Neural progenitor cell (in vitro differentiated cells): ENCODE measurements at regions not wholly inside any gene's neighbourhood (a gene's known extent, or its start where the extent isn't known, plus 50 kb on each side); places are given as distances from the start of the nearest gene placed in this dataset.

Source experiments
- DNase-seq: peaks from one replicate; pipeline ENCODE4 v3.0.0-alpha.2; 2016; ENCODE audit warnings: low spot score
- H2AFZ ChIP-seq: fragments of 200-600 bp; sonication (generic); replicated peaks from 2 replicates; pipeline ENCODE4 v1.6.1; 2016; ENCODE audit warnings: antibody characterized with exemption
- H3F3A ChIP-seq: fragments of 200-600 bp; sonication (generic); 2 replicates; pipeline ENCODE4 v1.6.1; 2016; ENCODE audit warnings: antibody characterized with exemption, low read depth
- H3K27ac ChIP-seq: fragments of 200-600 bp; sonication (generic); 2 replicates; pipeline ENCODE4 v1.5.1; 2016; ENCODE audit warnings: mild to moderate bottlenecking
- H3K27me3 ChIP-seq: fragments of 200-600 bp; sonication (generic); 2 replicates; pipeline ENCODE4 v1.6.1; 2016; ENCODE audit warnings: mild to moderate bottlenecking, moderate library complexity
- H3K36me3 ChIP-seq: fragments of 200-600 bp; sonication (generic); 2 replicates; pipeline ENCODE4 v1.5.1; 2016
- H3K4me1 ChIP-seq: fragments of 200-600 bp; sonication (generic); 2 replicates; pipeline ENCODE4 v1.6.1; 2016; ENCODE audit warnings: mixed run types
- H3K4me2 ChIP-seq: fragments of 200-600 bp; sonication (generic); 2 replicates; pipeline ENCODE4 v1.6.1; 2016
- H3K4me3 ChIP-seq: fragments of 200-600 bp; sonication (generic); 2 replicates; pipeline ENCODE4 v1.5.1; 2016
- H3K79me2 ChIP-seq: fragments of 200-600 bp; sonication (generic); 2 replicates; pipeline ENCODE4 v1.6.1; 2016; ENCODE audit warnings: low read depth
- H3K9ac ChIP-seq: fragments of 200-600 bp; sonication (generic); 2 replicates; pipeline ENCODE4 v1.6.1; 2016
- H3K9me3 ChIP-seq: fragments of 200-600 bp; sonication (generic); 2 replicates; pipeline ENCODE4 v1.5.1; 2016; ENCODE audit warnings: low read depth
- H4K20me1 ChIP-seq: fragments of 200-600 bp; sonication (generic); 2 replicates; pipeline ENCODE4 v1.6.1; 2016; ENCODE audit warnings: low read depth
- H3K27ac Mint-ChIP-seq: 3 replicates; pipeline ENCODE4 v1.8.0; 2021; ENCODE audit warnings: mixed read lengths
- H3K27me3 Mint-ChIP-seq: 2 replicates; pipeline ENCODE4 v1.8.0; 2022; ENCODE audit warnings: low read depth, mild to moderate bottlenecking, inconsistent platforms, moderate library complexity, mixed read lengths; ENCODE audit not compliant: insufficient read depth
- H3K36me3 Mint-ChIP-seq: 3 replicates; pipeline ENCODE4 v1.8.0; 2021; ENCODE audit warnings: mixed read lengths
- H3K4me1 Mint-ChIP-seq: 3 replicates; pipeline ENCODE4 v1.8.0; 2021; ENCODE audit warnings: mixed read lengths
- H3K4me3 Mint-ChIP-seq: 3 replicates; pipeline ENCODE4 v1.8.0; 2021; ENCODE audit warnings: mild to moderate bottlenecking, moderate library complexity, mixed read lengths
- H3K9me3 Mint-ChIP-seq: 3 replicates; pipeline ENCODE4 v1.8.0; 2020; ENCODE audit warnings: mixed read lengths
- EZH2 ChIP-seq: fragments of 200-600 bp; sonication (generic); IDR thresholded peaks from 2 replicates; pipeline ENCODE4 v1.6.1; 2017; ENCODE audit warnings: antibody characterized with exemption, mild to moderate bottlenecking, moderate library complexity
- EZH2phosphoT487 ChIP-seq: fragments of 200-600 bp; sonication (generic); IDR thresholded peaks from 2 replicates; pipeline ENCODE4 v1.6.1; 2017; ENCODE audit warnings: antibody characterized with exemption
- TF ChIP-seq, protein P1 (sequence below): fragments of 200-600 bp; sonication (generic); IDR thresholded peaks from 2 replicates; pipeline ENCODE4 v1.5.1; 2017; ENCODE audit warnings: antibody characterized with exemption, mild to moderate bottlenecking

DNA sequence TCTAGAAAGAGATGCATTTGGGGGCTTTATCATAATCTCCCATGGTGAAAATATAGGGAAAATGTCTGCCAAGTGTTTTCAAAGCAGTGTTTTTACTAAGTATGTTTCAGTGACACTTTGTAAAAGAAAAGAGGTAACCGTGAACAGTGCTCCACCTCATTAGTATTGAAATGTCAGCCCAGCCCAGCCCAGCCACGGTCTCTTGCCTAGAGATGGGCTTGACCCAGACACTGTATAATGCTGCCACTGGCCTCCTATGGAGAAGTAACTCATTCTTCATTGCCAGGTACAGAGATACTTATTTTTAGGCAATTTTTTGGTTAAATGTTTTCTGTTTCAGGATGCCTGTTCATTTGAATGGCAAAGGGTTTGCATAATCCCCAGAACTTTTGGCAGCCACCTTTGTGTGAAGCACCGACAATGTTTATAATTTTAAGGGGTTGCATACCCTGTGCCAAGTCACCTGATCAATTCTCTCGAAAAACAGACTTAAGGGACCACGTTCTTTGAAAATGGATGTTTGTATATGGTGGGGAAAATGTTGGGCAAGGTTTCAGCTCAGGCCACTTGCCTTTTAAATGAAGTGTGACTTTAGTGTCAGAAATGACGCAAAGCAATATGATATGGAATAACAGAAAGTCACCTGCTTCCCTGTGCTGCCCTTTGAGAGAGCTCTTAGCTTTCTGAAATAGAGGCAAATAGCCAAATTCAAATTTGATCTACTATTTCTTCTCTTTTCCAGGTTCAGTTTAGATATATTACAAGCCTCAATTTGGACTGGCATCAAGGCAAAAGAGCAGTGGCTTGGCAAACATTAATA, 314.5 kb upstream of the RGPD4 start:
- Histone ChIP-seq H3K4me1 (no peaks in the 10 kb centered on the region), H3K9me3 (no peaks in the 10 kb centered on the region), H3K4me2 (no peak overlapping the region), H3K9ac (no peak overlapping the region), H3K79me2 (no peaks in the 10 kb centered on the region), H3K4me3 (no peak overlapping the region), H4K20me1 (no peaks in the 10 kb centered on the region), H3K36me3 (no peaks in the 10 kb centered on the region), H2AFZ (no peak overlapping the region), H3K27me3 (no peaks in the 10 kb centered on the region), H3K27ac (no peak overlapping the region), H3F3A (no peaks in the 10 kb centered on the region)
- DNase-seq = no peak
- no peaks in the 10 kb centered on the region for H3K4me1 Mint-ChIP-seq
- H3K27me3 Mint-ChIP-seq = peaks cover 4% of the 10 kb centered on the region
- H3K4me3 Mint-ChIP-seq = no peak overlapping the region
- TF ChIP-seq EZH2 (no peak), EZH2phosphoT487 (no peak)
- TF ChIP-seq, protein P1, sequence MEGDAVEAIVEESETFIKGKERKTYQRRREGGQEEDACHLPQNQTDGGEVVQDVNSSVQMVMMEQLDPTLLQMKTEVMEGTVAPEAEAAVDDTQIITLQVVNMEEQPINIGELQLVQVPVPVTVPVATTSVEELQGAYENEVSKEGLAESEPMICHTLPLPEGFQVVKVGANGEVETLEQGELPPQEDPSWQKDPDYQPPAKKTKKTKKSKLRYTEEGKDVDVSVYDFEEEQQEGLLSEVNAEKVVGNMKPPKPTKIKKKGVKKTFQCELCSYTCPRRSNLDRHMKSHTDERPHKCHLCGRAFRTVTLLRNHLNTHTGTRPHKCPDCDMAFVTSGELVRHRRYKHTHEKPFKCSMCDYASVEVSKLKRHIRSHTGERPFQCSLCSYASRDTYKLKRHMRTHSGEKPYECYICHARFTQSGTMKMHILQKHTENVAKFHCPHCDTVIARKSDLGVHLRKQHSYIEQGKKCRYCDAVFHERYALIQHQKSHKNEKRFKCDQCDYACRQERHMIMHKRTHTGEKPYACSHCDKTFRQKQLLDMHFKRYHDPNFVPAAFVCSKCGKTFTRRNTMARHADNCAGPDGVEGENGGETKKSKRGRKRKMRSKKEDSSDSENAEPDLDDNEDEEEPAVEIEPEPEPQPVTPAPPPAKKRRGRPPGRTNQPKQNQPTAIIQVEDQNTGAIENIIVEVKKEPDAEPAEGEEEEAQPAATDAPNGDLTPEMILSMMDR = no peak
- peaks cover 9% of the 10 kb centered on the region for H3K9me3 Mint-ChIP-seq
- no peak overlapping the region for H3K27ac Mint-ChIP-seq
- H3K36me3 Mint-ChIP-seq = no peaks in the 10 kb centered on the region

GRCh38 chr2:107525406-107525805, 301.3 kb upstream of the RGPD4 start:
- H3K27ac Mint-ChIP-seq = no peak overlapping the region
- H3K27ac ChIP-seq = no peak overlapping the region
- H3K36me3 ChIP-seq = peaks cover 4% of the 10 kb centered on the region
- H3K79me2 ChIP-seq = no peaks in the 10 kb centered on the region
- no peaks in the 10 kb centered on the region for H3F3A ChIP-seq
- H3K9ac ChIP-seq = no peak overlapping the region
- peaks cover 23% of the 10 kb centered on the region for H3K9me3 Mint-ChIP-seq
- H3K4me1 ChIP-seq = no peaks in the 10 kb centered on the region
- no peak for TF ChIP-seq EZH2
- TF ChIP-seq EZH2phosphoT487 = no peak
- TF ChIP-seq, protein P1 = no peak
- H3K4me3 ChIP-seq = no peak overlapping the region
- peaks cover 3% of the 10 kb centered on the region for H3K9me3 ChIP-seq
- H3K27me3 Mint-ChIP-seq = no peaks in the 10 kb centered on the region
- no peak overlapping the region for H3K4me2 ChIP-seq
- H4K20me1 ChIP-seq = no peaks in the 10 kb centered on the region
- peaks cover 7% of the 10 kb centered on the region for H3K4me1 Mint-ChIP-seq
- no peaks in the 10 kb centered on the region for H3K36me3 Mint-ChIP-seq
- DNase-seq = no peak
- no peak overlapping the region for H3K4me3 Mint-ChIP-seq
- no peaks in the 10 kb centered on the region for H3K27me3 ChIP-seq
- no peak overlapping the region for H2AFZ ChIP-seq

DNA sequence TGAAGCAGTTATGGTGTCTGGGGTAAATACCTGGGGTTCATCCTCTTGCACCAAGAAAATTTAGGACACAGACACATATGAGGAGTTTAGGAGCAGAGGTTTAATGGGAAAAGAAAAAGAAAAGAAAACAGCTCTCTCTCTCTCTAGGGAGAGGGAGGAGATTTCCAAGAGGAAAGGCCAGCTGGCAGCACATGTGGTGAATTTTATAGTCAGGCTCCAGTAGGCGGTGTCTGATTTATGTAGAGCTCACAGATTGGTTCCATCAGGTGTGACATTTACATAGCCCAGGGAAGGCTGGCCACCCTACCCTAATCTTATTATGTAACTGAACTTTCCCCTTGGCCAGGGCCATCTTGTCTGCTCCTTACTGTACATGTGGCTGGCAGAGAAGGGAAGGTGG, 297.5 kb upstream of the RGPD4 start:
- Histone ChIP-seq H3K9me3 (peaks cover 3% of the 10 kb centered on the region), H3K79me2 (no peaks in the 10 kb centered on the region), H4K20me1 (no peaks in the 10 kb centered on the region), H3K4me2 (no peak overlapping the region), H3K4me3 (no peak overlapping the region), H2AFZ (peak overlapping the region; percentile 15), H3F3A (no peaks in the 10 kb centered on the region), H3K4me1 (no peaks in the 10 kb centered on the region), H3K27ac (no peak overlapping the region), H3K27me3 (no peaks in the 10 kb centered on the region), H3K36me3 (peaks cover 4% of the 10 kb centered on the region), H3K9ac (no peak overlapping the region)
- Mint-ChIP-seq H3K9me3 (peaks cover 14% of the 10 kb centered on the region), H3K4me1 (peaks cover 7% of the 10 kb centered on the region), H3K4me3 (no peak overlapping the region), H3K27ac (no peak overlapping the region), H3K36me3 (no peaks in the 10 kb centered on the region), H3K27me3 (no peaks in the 10 kb centered on the region)
- DNase-seq = no peak
- no peak for TF ChIP-seq EZH2phosphoT487
- no peak for TF ChIP-seq EZH2
- TF ChIP-seq, protein P1 = no peak
